GM18526 (cell line): ENCODE measurements at regions not wholly inside any gene's neighbourhood (a gene's known extent, or its start where the extent isn't known, plus 50 kb on each side); places are given as distances from the start of the nearest gene placed in this dataset.

Experiments used
- POLR2A ChIP-seq: IDR thresholded peaks from 3 replicates; pipeline ENCODE4 v1.6.1; 2011; ENCODE audit not compliant: insufficient read length; ENCODE audit errors: extremely low read depth

- no peak for TF ChIP-seq POLR2A
Observed at GRCh38 chr2:58291726-58292438, 50.8 kb upstream of the FANCL start.
